ENCODE measurements at regions not wholly inside any gene's neighbourhood (a gene's known extent, or its start where the extent isn't known, plus 50 kb on each side); places are given as distances from the start of the nearest gene placed in this dataset.

DNA sequence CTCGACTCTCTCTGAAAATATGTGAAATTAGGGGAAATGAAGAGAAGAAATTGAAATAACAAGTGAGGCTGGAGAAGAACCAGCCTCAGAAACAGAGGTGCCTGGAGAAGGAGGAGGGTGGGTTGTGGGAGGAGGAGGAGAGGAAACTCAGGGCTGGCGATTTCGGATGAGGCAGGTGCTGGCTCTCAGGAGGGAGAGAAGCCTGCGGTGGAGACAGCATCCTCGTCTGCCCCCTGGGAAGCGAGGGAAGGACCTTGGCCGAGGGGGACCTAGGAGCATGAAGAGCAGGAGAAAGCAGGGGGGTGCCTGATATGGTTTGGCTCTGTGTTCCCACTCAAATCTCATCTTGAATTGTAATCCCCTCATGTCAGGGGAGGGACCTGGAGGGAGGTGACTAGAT, 264.7 kb upstream of the TNRC6C start:
- Histone ChIP-seq H3K27me3 (ENCODE audit: control insufficient read depth, insufficient read depth, low read length) (peaks cover 72% of the 10 kb centered on the region), H3K4me3 (ENCODE audit: low read depth, low read length) (no peak overlapping the region), H3K36me3 (ENCODE audit: control insufficient read depth, insufficient read depth, low read length) (no peaks in the 10 kb centered on the region)
- no peak for DNase-seq (ENCODE audit: low read depth)
- TF ChIP-seq, protein P1, sequence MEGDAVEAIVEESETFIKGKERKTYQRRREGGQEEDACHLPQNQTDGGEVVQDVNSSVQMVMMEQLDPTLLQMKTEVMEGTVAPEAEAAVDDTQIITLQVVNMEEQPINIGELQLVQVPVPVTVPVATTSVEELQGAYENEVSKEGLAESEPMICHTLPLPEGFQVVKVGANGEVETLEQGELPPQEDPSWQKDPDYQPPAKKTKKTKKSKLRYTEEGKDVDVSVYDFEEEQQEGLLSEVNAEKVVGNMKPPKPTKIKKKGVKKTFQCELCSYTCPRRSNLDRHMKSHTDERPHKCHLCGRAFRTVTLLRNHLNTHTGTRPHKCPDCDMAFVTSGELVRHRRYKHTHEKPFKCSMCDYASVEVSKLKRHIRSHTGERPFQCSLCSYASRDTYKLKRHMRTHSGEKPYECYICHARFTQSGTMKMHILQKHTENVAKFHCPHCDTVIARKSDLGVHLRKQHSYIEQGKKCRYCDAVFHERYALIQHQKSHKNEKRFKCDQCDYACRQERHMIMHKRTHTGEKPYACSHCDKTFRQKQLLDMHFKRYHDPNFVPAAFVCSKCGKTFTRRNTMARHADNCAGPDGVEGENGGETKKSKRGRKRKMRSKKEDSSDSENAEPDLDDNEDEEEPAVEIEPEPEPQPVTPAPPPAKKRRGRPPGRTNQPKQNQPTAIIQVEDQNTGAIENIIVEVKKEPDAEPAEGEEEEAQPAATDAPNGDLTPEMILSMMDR (IDR thresholded peaks at IDR 0.05; ENCODE audit: insufficient read depth, low read length, poor library complexity, severe bottlenecking) = no peak

DNA sequence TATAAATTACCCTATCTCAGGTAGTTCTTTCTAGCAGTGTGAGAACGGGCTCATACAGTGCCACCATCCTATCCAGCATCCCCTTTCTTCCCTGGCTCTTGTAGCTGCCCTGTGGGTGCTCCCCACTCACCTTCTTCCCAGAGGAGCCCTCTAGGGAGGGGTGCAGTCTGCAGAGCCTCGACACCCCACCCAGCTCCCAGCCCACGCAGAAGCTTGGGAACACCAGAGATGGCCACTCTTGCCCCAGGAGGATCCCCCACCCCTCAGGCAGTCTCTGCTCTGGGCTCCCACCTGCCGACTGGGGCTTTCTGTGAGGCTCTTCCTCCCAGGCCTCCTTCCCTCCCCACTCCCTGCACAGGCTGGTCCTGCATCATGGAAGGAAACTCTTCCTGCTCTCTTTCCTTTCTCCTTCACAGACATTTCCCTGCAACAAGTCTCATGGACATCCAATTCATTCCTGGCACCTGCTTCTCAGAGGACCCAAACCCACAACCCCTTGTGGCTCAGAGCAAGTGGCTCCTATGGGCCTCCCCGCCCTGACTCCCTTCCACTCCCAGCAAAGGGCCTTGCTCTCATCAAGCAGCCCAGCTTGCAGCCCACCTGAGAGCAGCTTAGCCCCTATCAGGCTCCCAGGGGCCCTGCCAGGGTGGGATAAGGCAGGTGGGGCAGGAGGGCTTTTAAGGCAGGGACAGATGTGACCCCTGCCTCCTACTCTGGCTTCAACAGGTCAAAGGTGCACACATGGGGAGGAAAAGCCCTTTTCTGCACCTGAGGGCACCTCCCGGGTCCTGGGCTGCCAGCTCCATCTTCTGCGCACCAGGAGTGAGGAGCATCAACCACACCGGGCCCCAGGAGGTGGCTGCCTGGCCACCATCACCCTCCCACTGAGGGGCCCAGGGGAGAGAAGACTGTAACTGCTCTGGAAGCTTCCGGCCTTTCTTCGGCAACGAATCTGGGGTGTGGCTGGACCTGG, 263.8 kb upstream of the TNRC6C start:
- no peak overlapping the region for H3K4me3 ChIP-seq (ENCODE audit: low read depth, low read length)
- peaks cover 78% of the 10 kb centered on the region for H3K27me3 ChIP-seq (ENCODE audit: control insufficient read depth, insufficient read depth, low read length)
- DNase-seq (ENCODE audit: low read depth) = no peak
- H3K36me3 ChIP-seq (ENCODE audit: control insufficient read depth, insufficient read depth, low read length) = no peaks in the 10 kb centered on the region
- TF ChIP-seq, protein P1 (IDR thresholded peaks at IDR 0.05; ENCODE audit: insufficient read depth, low read length, poor library complexity, severe bottlenecking) = no peak

DNA sequence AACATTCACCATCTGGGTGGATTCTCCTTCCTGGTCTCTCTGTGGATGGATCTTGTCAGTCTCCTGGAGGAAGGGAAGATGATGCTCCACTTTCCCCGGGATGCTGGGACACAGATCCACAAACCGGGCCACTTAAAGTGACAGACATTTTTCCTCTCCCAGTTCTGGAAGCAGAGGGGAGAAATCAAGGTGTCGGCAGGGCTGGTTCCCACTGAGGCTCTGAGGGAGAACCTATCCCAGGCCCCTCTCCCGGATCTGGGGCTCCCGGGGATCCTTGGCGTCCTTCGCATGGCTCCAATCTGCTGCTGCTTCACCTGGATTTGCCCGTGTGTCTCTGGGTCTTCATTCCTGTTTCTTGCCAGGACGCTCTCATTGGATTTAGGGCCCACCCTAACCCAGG, 263.1 kb upstream of the TNRC6C start:
- TF ChIP-seq, protein P1 (IDR thresholded peaks at IDR 0.05; ENCODE audit: insufficient read depth, low read length, poor library complexity, severe bottlenecking) = no peak
- no peaks in the 10 kb centered on the region for H3K36me3 ChIP-seq (ENCODE audit: control insufficient read depth, insufficient read depth, low read length)
- DNase-seq (ENCODE audit: low read depth) = no peak
- peaks cover 75% of the 10 kb centered on the region for H3K27me3 ChIP-seq (ENCODE audit: control insufficient read depth, insufficient read depth, low read length)
- no peak overlapping the region for H3K4me3 ChIP-seq (ENCODE audit: low read depth, low read length)

DNA sequence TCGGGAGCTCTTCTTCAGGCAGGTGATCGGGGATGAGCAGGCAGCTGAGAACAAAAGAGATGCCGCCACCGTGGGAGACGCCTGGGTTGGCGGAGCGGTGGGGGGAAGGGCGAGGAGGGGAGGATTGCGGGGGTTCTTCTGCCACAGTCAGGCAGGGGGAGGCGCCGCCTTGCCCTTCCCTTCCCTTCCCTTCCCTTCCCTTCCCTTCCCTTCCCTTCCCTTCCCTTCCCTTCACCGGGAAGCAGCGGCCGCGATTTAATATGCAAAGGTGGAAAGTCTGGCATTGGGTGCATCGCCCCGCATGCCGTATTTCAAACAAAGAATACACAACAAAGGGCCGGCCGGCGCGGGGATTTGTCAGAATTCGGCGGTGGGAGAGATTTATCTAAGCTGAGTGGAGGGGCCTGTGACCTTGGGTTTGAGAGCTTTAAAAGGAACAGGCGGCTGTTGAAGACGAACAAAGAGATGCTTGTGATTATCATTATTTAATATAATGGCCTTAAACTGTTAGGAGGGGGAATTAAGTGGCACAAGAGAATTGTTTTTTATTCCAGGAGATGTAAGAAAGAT, 262.3 kb upstream of the TNRC6C start:
- Histone ChIP-seq H3K4me3 (ENCODE audit: low read depth, low read length) (no peak overlapping the region), H3K27me3 (ENCODE audit: control insufficient read depth, insufficient read depth, low read length) (peaks cover 72% of the 10 kb centered on the region), H3K36me3 (ENCODE audit: control insufficient read depth, insufficient read depth, low read length) (no peaks in the 10 kb centered on the region)
- TF ChIP-seq, protein P1 (IDR thresholded peaks at IDR 0.05; ENCODE audit: insufficient read depth, low read length, poor library complexity, severe bottlenecking) = no peak
- no peak for DNase-seq (ENCODE audit: low read depth)

DNA sequence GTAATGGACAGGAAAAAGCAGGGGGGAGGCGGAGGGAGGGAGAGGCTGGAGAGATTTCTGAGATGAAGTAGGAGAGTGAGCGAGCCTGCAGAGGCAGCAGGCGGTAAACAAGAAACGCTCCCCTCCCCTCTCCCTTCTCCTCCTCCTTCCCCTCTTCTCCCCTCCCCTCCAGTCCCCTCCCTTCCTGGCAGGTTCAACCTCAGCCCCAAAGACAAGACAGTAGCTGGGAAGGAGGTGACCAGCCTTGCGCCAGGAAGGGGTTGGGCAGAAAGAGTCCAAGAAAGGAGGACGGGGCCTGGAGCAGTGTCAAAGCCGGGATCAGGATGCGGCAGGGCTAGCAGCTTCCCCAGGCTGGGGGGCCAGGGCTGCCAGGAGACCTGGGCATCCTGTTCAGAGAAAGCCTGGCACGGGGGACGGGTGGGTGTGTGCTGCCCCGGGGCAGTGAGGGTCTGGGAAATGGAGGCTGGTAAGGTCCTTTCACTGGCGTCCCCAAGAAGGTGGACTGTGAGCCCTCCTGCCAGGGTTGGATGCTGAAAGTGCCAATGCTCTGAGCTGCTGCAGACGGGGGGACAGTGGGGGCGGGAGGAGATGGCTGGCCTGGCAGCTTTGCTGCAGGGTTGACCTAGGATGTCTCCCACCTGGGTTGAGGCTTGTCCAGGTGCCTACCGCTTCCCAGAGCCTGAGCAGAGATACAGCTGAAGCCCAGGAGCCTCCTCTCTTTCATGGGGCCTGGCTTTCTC, 261.6 kb upstream of the TNRC6C start:
- no peak overlapping the region for H3K4me3 ChIP-seq (ENCODE audit: low read depth, low read length)
- peaks cover 66% of the 10 kb centered on the region for H3K27me3 ChIP-seq (ENCODE audit: control insufficient read depth, insufficient read depth, low read length)
- DNase-seq (ENCODE audit: low read depth) = no peak
- TF ChIP-seq, protein P1 (IDR thresholded peaks at IDR 0.05; ENCODE audit: insufficient read depth, low read length, poor library complexity, severe bottlenecking) = no peak
- H3K36me3 ChIP-seq (ENCODE audit: control insufficient read depth, insufficient read depth, low read length) = no peaks in the 10 kb centered on the region
